ENCODE measurements at regions not wholly inside any gene's neighbourhood (a gene's known extent, or its start where the extent isn't known, plus 50 kb on each side); places are given as distances from the start of the nearest gene placed in this dataset.

DNA sequence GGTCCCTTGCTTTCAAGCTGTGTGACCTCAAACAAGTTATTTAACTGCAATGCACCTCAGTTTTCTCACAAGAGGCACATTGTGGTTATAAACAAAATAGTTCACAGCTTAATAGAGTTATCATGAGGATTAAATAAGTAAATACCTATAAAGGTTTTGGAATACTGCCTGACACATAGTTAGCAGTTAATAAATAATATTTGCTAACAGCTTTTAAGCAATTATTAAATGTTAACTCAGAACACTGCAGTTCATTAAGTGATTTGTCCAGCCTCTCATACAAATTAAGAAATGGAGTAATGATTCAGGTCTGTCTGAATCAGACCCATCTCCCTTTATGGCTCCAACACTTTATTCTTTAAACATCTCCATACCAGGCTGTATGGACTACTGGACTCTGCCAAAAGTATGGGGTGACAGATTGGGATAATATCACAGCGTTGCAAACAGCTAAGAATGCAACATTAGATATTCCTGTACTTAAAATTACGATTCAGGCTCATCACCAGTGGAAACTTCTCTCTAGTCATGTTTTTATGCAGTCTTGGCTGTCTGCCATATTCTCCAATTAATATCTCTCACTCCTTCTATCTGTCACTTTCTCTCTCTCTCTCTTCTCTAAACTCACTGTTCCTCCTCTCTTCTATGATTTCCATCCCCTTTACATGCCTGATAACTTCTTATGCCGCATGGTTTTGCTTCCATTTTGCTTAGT lies 370.6 kb upstream of the UBE2E3 start:
- Histone ChIP-seq H4K8ac (replicated peaks; ENCODE audit: insufficient read length, low read depth, low read length) (no peak overlapping the region), H3K4ac (ENCODE audit: low read depth, low read length) (no peak overlapping the region), H3K79me2 (ENCODE audit: insufficient read depth, low read length) (no peaks in the 10 kb centered on the region), H3K18ac (ENCODE audit: insufficient read length, low read depth, low read length) (no peak overlapping the region), H2BK20ac (ENCODE audit: low read depth, low read length, poor library complexity, severe bottlenecking) (no peak overlapping the region), H4K91ac (ENCODE audit: insufficient read length, low read depth, low read length) (no peak overlapping the region), H3K4me2 (ENCODE audit: insufficient read depth, insufficient read length, low read length) (no peak overlapping the region), H2BK5ac (ENCODE audit: insufficient read length, low read length) (no peak overlapping the region), H3K23ac (ENCODE audit: insufficient read length, low read depth, low read length) (no peak overlapping the region), H2BK15ac (ENCODE audit: low read depth, low read length) (no peak overlapping the region), H2BK12ac (ENCODE audit: insufficient read length, low read depth, low read length) (no peak overlapping the region), H3K4me1 (ENCODE audit: insufficient read depth, low read length) (no peaks in the 10 kb centered on the region), H2AFZ (ENCODE audit: low read length) (no peak overlapping the region), H3K14ac (ENCODE audit: insufficient read depth, low read length) (no peak overlapping the region), H2BK120ac (ENCODE audit: low read depth, low read length, poor library complexity, severe bottlenecking) (no peak overlapping the region), H3K9me3 (ENCODE audit: control insufficient read depth, low read depth, low read length) (no peaks in the 10 kb centered on the region), H3T11ph (ENCODE audit: low read length) (no peak overlapping the region), H4K20me1 (ENCODE audit: control insufficient read depth, insufficient read depth, insufficient read length) (no peaks in the 10 kb centered on the region), H3K56ac (ENCODE audit: insufficient read length, low read depth, low read length) (no peak overlapping the region), H2AK5ac (ENCODE audit: insufficient read length, low read length) (no peak overlapping the region), H3K23me2 (ENCODE audit: insufficient read length, low read depth, low read length, poor library complexity, severe bottlenecking) (no peaks in the 10 kb centered on the region), H3K9ac (ENCODE audit: extremely low read depth, insufficient read length, low read length) (no peak overlapping the region), H4K5ac (ENCODE audit: insufficient read length, low read depth, low read length) (no peak overlapping the region), H3K27me3 (ENCODE audit: insufficient read depth, low read length) (no peaks in the 10 kb centered on the region), H3K79me1 (ENCODE audit: insufficient read depth, low read depth, low read length, poor library complexity, severe bottlenecking) (no peaks in the 10 kb centered on the region), H3K27ac (ENCODE audit: insufficient read length, low read depth, low read length) (no peak overlapping the region)
- Mint-ChIP-seq H3K4me3 (no peak overlapping the region), H3K27ac (no peak overlapping the region), H3K4me1 (no peaks in the 10 kb centered on the region), H3K27me3 (ENCODE audit: low read depth) (no peaks in the 10 kb centered on the region), H3K9me3 (no peaks in the 10 kb centered on the region), H3K36me3 (ENCODE audit: insufficient read depth in 1 of 3, low read depth in 3 of 3) (no peaks in the 10 kb centered on the region)
- no peak for DNase-seq
- WGBS (ENCODE audit: extremely low coverage, insufficient read length, low lambda C conversion rate), result no CpG with 5 or more reads among the region's 3 CpGs
- TF ChIP-seq, protein P1, sequence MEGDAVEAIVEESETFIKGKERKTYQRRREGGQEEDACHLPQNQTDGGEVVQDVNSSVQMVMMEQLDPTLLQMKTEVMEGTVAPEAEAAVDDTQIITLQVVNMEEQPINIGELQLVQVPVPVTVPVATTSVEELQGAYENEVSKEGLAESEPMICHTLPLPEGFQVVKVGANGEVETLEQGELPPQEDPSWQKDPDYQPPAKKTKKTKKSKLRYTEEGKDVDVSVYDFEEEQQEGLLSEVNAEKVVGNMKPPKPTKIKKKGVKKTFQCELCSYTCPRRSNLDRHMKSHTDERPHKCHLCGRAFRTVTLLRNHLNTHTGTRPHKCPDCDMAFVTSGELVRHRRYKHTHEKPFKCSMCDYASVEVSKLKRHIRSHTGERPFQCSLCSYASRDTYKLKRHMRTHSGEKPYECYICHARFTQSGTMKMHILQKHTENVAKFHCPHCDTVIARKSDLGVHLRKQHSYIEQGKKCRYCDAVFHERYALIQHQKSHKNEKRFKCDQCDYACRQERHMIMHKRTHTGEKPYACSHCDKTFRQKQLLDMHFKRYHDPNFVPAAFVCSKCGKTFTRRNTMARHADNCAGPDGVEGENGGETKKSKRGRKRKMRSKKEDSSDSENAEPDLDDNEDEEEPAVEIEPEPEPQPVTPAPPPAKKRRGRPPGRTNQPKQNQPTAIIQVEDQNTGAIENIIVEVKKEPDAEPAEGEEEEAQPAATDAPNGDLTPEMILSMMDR (conservative IDR thresholded peaks at IDR 0.05), result no peak

Measured in H9 (cell line).